Adrenal gland (tissue), 9 donors: ENCODE measurements at regions not wholly inside any gene's neighbourhood (a gene's known extent, or its start where the extent isn't known, plus 50 kb on each side); places are given as distances from the start of the nearest gene placed in this dataset.

ENCODE experiments used
- DNase-seq, 7 donors: peaks; one replicate each; pipeline ENCODE4 v3.0.0-alpha.2; 2019 to 2020
- H3K27ac ChIP-seq, 5 donors: fragments of 200-600 bp; sonication (generic) in 4 of 5; 1 replicate in 3 of 5; 2 replicates in 2 of 5; pipeline versions ENCODE4 v1.5.1 to v1.8.0; 2016 to 2020; ENCODE audit warnings: mild to moderate bottlenecking in 1 of 5
- H3K27me3 ChIP-seq: fragments of 200-600 bp; 2 replicates; pipeline ENCODE4 v1.8.0; 2021
- H3K36me3 ChIP-seq, 2 donors: fragments of 200-600 bp; replicated peaks in 1 of 2; 1 replicate in 1 of 2; 2 replicates in 1 of 2; pipeline versions ENCODE4 v1.5.1 to v1.8.0; 2018 to 2022
- H3K4me1 ChIP-seq, 2 donors: fragments of 200-600 bp; replicated peaks in 1 of 2; 1 replicate in 1 of 2; 2 replicates in 1 of 2; pipeline versions ENCODE4 v1.5.1 to v1.8.0; 2018 to 2021
- H3K4me3 ChIP-seq, 4 donors: fragments of 200-600 bp; sonication (generic) in 3 of 4; one replicate each; pipeline ENCODE4 v1.5.1; 2016 to 2018
- H3K9me3 ChIP-seq, 3 donors: fragments of 200-600 bp; sonication (generic) in 1 of 3; replicated peaks in 1 of 3; 1 replicate in 2 of 3; 2 replicates in 1 of 3; pipeline versions ENCODE4 v1.5.1 to v1.8.0; 2016 to 2021
- CTCF ChIP-seq, 6 experiments: fragments of 450-650 bp in 4 of 6; fragments of 200-600 bp in 2 of 6; sonication (generic) in 1 of 6; IDR thresholded peaks; 1 replicate in 5 of 6; 2 replicates in 1 of 6; pipeline versions ENCODE4 v1.5.1 to v1.8.0; 2016 to 2021; ENCODE audit warnings: antibody characterized with exemption in 6 of 6, mild to moderate bottlenecking in 2 of 6, moderate library complexity in 1 of 6
- POLR2A ChIP-seq, 2 donors: fragments of 450-650 bp; IDR thresholded peaks; one replicate each; pipeline ENCODE4 v1.6.1; 2017; ENCODE audit warnings: antibody characterized with exemption in 2 of 2, mild to moderate bottlenecking in 2 of 2, moderate library complexity in 1 of 2
- WGBS, 4 donors: extraction: QIAGEN DNeasy Blood & Tissue Kit in 2 of 4; methylation state at CpG; one replicate each; pipeline versions ENCODE4 v1.1.5 to v1.1.7; 2013 to 2017; 5-methylcytosine and 5-hydroxymethylcytosine counted together
- intact Hi-C, 2 donors: fragments of 100-400 bp; cut with DNase I; formaldehyde crosslinking; loops; one replicate each; pipeline versions ENCODE4 v1.14.1 to v1.15.0; 2022 to 2023
- donor health status: healthy with polysubstance abuse.
- donor health status: Bipolar disorder and iron deficiency.
- donor health status: DM: yes; HTN: yes; CAD: no.
- donor health status: DM: no; HTN: no; CAD: no.
- donor health status: DM: no; HTN: no; CAD: no.

GRCh38 chr3:137925080-137925479 is 84.9 kb upstream of the CLDN18 start:
- TF ChIP-seq CTCF (IDR thresholded peaks at IDR 0.05) = no peak
- TF ChIP-seq POLR2A (IDR thresholded peaks at IDR 0.05) = no peak
- WGBS, 4 donors = 57 to 80% (median 72%) methylated on average over 5 of the region's 5 CpGs
- no peaks in the 10 kb centered on the region for H3K36me3 ChIP-seq
- no peak overlapping the region for H3K27ac ChIP-seq
- H3K4me1 ChIP-seq = no peaks in the 10 kb centered on the region
- no peak overlapping the region for H3K4me3 ChIP-seq
- no peaks in the 10 kb centered on the region for H3K9me3 ChIP-seq
- no peaks in the 10 kb centered on the region for H3K27me3 ChIP-seq
- intact Hi-C loops = no loop called here
- DNase-seq = no peak

GRCh38 chr3:137926991-137927390 is 83.0 kb upstream of the CLDN18 start:
- Histone ChIP-seq H3K4me1 (no peaks in the 10 kb centered on the region), H3K36me3 (no peaks in the 10 kb centered on the region), H3K27me3 (no peaks in the 10 kb centered on the region), H3K4me3 (no peak overlapping the region), H3K27ac (no peak overlapping the region), H3K9me3 (no peaks in the 10 kb centered on the region)
- no peak for DNase-seq
- no peak for TF ChIP-seq POLR2A (IDR thresholded peaks at IDR 0.05)
- TF ChIP-seq CTCF (IDR thresholded peaks at IDR 0.05) = no peak
- WGBS, 4 donors = 75 to 85% (median 77%) methylated on average over 2 of the region's 2 CpGs
- intact Hi-C loops = no loop called here

- intact Hi-C loops = no loop called here
- 51 to 70% (median 68%) methylated on average over 3 of the region's 3 CpGs for WGBS, 4 donors
Observed at GRCh38 chr3:137930976-137931375, 79.0 kb upstream of the CLDN18 start.

GRCh38 chr3:137938876-137939275 is 71.1 kb upstream of the CLDN18 start:
- 69 to 93% (median 87%) methylated on average over 2 of the region's 2 CpGs for WGBS, 4 donors
- Histone ChIP-seq H3K4me1 (no peaks in the 10 kb centered on the region), H3K36me3 (no peaks in the 10 kb centered on the region), H3K4me3 (no peak overlapping the region), H3K9me3 (no peaks in the 10 kb centered on the region), H3K27me3 (no peaks in the 10 kb centered on the region), H3K27ac (no peak overlapping the region)
- no peak for TF ChIP-seq POLR2A (IDR thresholded peaks at IDR 0.05)
- TF ChIP-seq CTCF (IDR thresholded peaks at IDR 0.05) = no peak
- DNase-seq = no peak
- intact Hi-C loops = no loop called here

More at GRCh38 chr3:137930976-137931375, 79.0 kb upstream of the CLDN18 start:
- Histone ChIP-seq H3K9me3 (no peaks in the 10 kb centered on the region), H3K4me1 (no peaks in the 10 kb centered on the region), H3K4me3 (no peak overlapping the region), H3K27ac (no peak overlapping the region), H3K27me3 (no peaks in the 10 kb centered on the region), H3K36me3 (no peaks in the 10 kb centered on the region)
- DNase-seq = no peak
- TF ChIP-seq CTCF (IDR thresholded peaks at IDR 0.05) = no peak
- TF ChIP-seq POLR2A (IDR thresholded peaks at IDR 0.05) = no peak
